ENCODE measurements at regions not wholly inside any gene's neighbourhood (a gene's known extent, or its start where the extent isn't known, plus 50 kb on each side); places are given as distances from the start of the nearest gene placed in this dataset.

GRCh38 chr18:76721207-76721996, 101.0 kb upstream of the ZNF236 start:
- H3K4me3 ChIP-seq (ENCODE audit: low read depth, low read length) = no peak overlapping the region

GRCh38 chr18:76720683-76721082, 101.7 kb upstream of the ZNF236 start:
- no peak for TF ChIP-seq CTCF (IDR thresholded peaks at IDR 0.05; ENCODE audit: low read depth, low read length, missing control alignments)
- H3K4me3 ChIP-seq (ENCODE audit: low read depth, low read length) = no peak overlapping the region
- DNase-seq (ENCODE audit: low read depth) = no peak

More at GRCh38 chr18:76721207-76721996, 101.0 kb upstream of the ZNF236 start:
- no peak for TF ChIP-seq CTCF (IDR thresholded peaks at IDR 0.05; ENCODE audit: low read depth, low read length, missing control alignments)
- DNase-seq (ENCODE audit: low read depth) = no peak

- no peak for TF ChIP-seq CTCF (IDR thresholded peaks at IDR 0.05; ENCODE audit: low read depth, low read length, missing control alignments)
- H3K4me3 ChIP-seq (ENCODE audit: low read depth, low read length) = no peak overlapping the region
- DNase-seq (ENCODE audit: low read depth) = no peak
Observed at GRCh38 chr18:76715012-76715610, 107.2 kb upstream of the ZNF236 start.

- TF ChIP-seq CTCF (IDR thresholded peaks at IDR 0.05; ENCODE audit: low read depth, low read length, missing control alignments) = no peak
- no peak for DNase-seq (ENCODE audit: low read depth)
- no peak overlapping the region for H3K4me3 ChIP-seq (ENCODE audit: low read depth, low read length)
Observed at GRCh38 chr18:76713432-76713831, 108.9 kb upstream of the ZNF236 start.

GRCh38 chr18:76712511-76713140, 109.7 kb upstream of the ZNF236 start:
- no peak for TF ChIP-seq CTCF (IDR thresholded peaks at IDR 0.05; ENCODE audit: low read depth, low read length, missing control alignments)
- no peak for DNase-seq (ENCODE audit: low read depth)
- H3K4me3 ChIP-seq (ENCODE audit: low read depth, low read length) = no peak overlapping the region

GRCh38 chr18:76710646-76711520, 111.5 kb upstream of the ZNF236 start:
- H3K4me3 ChIP-seq (ENCODE audit: low read depth, low read length) = no peak overlapping the region
- DNase-seq (ENCODE audit: low read depth) = no peak
- TF ChIP-seq CTCF (IDR thresholded peaks at IDR 0.05; ENCODE audit: low read depth, low read length, missing control alignments) = no peak
